ENCODE measurements at regions not wholly inside any gene's neighbourhood (a gene's known extent, or its start where the extent isn't known, plus 50 kb on each side); places are given as distances from the start of the nearest gene placed in this dataset.

- TF ChIP-seq CTCF (IDR thresholded peaks at IDR 0.05) (no peak), KDM1A (IDR thresholded peaks at IDR 0.05; ENCODE audit: low read depth) (no peak), REST (IDR thresholded peaks at IDR 0.05) (no peak), POLR2AphosphoS2 (conservative IDR thresholded peaks at IDR 0.05; ENCODE audit: low read length) (no peak), CEBPB (IDR thresholded peaks at IDR 0.05) (no peak), RCOR1 (IDR thresholded peaks at IDR 0.05; ENCODE audit: low read depth, low read length) (no peak), EHMT2 (IDR thresholded peaks at IDR 0.05; ENCODE audit: low read depth) (no peak), HDAC2 (IDR thresholded peaks at IDR 0.05) (no peak)
- TF ChIP-seq, protein P1, sequence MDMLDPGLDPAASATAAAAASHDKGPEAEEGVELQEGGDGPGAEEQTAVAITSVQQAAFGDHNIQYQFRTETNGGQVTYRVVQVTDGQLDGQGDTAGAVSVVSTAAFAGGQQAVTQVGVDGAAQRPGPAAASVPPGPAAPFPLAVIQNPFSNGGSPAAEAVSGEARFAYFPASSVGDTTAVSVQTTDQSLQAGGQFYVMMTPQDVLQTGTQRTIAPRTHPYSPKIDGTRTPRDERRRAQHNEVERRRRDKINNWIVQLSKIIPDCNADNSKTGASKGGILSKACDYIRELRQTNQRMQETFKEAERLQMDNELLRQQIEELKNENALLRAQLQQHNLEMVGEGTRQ (IDR thresholded peaks at IDR 0.05), result no peak
Measured at GRCh38 chr19:31066385-31066784, 282.9 kb downstream of the TSHZ3 start.
